IMR-90 (cell line): ENCODE measurements at regions not wholly inside any gene's neighbourhood (a gene's known extent, or its start where the extent isn't known, plus 50 kb on each side); places are given as distances from the start of the nearest gene placed in this dataset.

Experiments
- ATAC-seq: fragments of 200-7000 bp; cut with Tn5 transposase; 2 replicates; pipeline ENCODE4 v1.9.1; 2020; ENCODE audit warnings: low read depth, mild to moderate bottlenecking, moderate library complexity
- BruUV-seq: library from RNA; stranded (reverse); fragments of 400-500 nt; replicated peaks from 2 replicates; lab custom pipeline; 2021; lab: Mats Ljungman, UMichigan
- CTCF ChIA-PET: fragments of 300-600 bp; formaldehyde crosslinking; extraction: SDS; loops from one replicate; lab custom pipeline; 2021; ENCODE audit warnings: antibody characterized with exemption; lab: Yijun Ruan, JAX
- POLR2A ChIA-PET: fragments of 300-600 bp; sonication (Branson Sonifier 250); formaldehyde crosslinking; loops from one replicate; lab custom pipeline; 2022; ENCODE audit warnings: antibody characterized with exemption; ENCODE audit not compliant: unreplicated experiment; lab: Charles Lee
- DNase-seq: peaks from one replicate; pipeline ENCODE4 v3.0.0; 2013
- H2AFZ ChIP-seq: replicated peaks from 2 replicates; pipeline ENCODE3; 2013; ENCODE audit warnings: low read length, mild to moderate bottlenecking; ENCODE audit not compliant: poor library complexity
- H2AK5ac ChIP-seq: 2 replicates; pipeline ENCODE4 v1.6.1; 2013; ENCODE audit warnings: low read depth, low read length, inconsistent platforms
- H2AK9ac ChIP-seq: replicated peaks from 2 replicates; pipeline ENCODE3; 2013; ENCODE audit warnings: mild to moderate bottlenecking, low read depth, low read length, moderate library complexity; ENCODE audit not compliant: poor library complexity
- H2BK120ac ChIP-seq: 2 replicates; pipeline ENCODE4 v1.6.1; 2013; ENCODE audit warnings: low read depth, low read length, inconsistent platforms
- H2BK15ac ChIP-seq: 3 replicates; pipeline ENCODE4 v1.6.1; 2013; ENCODE audit warnings: low read depth, low read length, inconsistent platforms
- H2BK20ac ChIP-seq: 2 replicates; pipeline ENCODE4 v1.6.1; 2013; ENCODE audit warnings: low read depth, mild to moderate bottlenecking, inconsistent platforms, low read length, moderate library complexity
- H2BK5ac ChIP-seq: 2 replicates; pipeline ENCODE4 v1.6.1; 2013; ENCODE audit warnings: mild to moderate bottlenecking, low read depth, low read length, inconsistent platforms; ENCODE audit not compliant: poor library complexity, severe bottlenecking
- H3K14ac ChIP-seq: replicated peaks from 2 replicates; pipeline ENCODE4 v1.6.1; 2013; ENCODE audit warnings: low read depth, low read length, inconsistent platforms
- H3K18ac ChIP-seq: 2 replicates; pipeline ENCODE4 v1.6.1; 2013; ENCODE audit warnings: low read depth, low read length, control low read depth
- H3K23ac ChIP-seq: 2 replicates; pipeline ENCODE4 v1.6.1; 2013; ENCODE audit warnings: low read depth, low read length, inconsistent platforms
- H3K27ac ChIP-seq: 2 replicates; pipeline ENCODE4 v1.5.1; 2013; ENCODE audit warnings: mild to moderate bottlenecking, control low read depth, low read length; ENCODE audit not compliant: insufficient read depth
- H3K27me3 ChIP-seq: 2 replicates; pipeline ENCODE4 v1.6.1; 2013; ENCODE audit warnings: low read length; ENCODE audit not compliant: control insufficient read depth, insufficient read depth
- H3K36me3 ChIP-seq: 2 replicates; pipeline ENCODE4 v1.6.1; 2013; ENCODE audit warnings: low read length, mixed read lengths; ENCODE audit not compliant: control insufficient read depth, insufficient read depth
- H3K4ac ChIP-seq: 2 replicates; pipeline ENCODE4 v1.6.1; 2013; ENCODE audit warnings: low read depth, low read length, inconsistent platforms
- H3K4me1 ChIP-seq: 2 replicates; pipeline ENCODE4 v1.6.1; 2013; ENCODE audit warnings: low read length, mixed read lengths; ENCODE audit not compliant: control insufficient read depth, insufficient read depth
- H3K4me2 ChIP-seq: 2 replicates; pipeline ENCODE4 v1.6.1; 2013; ENCODE audit warnings: low read depth, mild to moderate bottlenecking, control low read depth, low read length, moderate library complexity
- H3K4me3 ChIP-seq: 2 replicates; pipeline ENCODE4 v1.5.1; 2013; ENCODE audit warnings: low read depth, mild to moderate bottlenecking, control low read depth, low read length, moderate library complexity; ENCODE audit not compliant: insufficient read depth
- H3K56ac ChIP-seq: 2 replicates; pipeline ENCODE4 v1.6.1; 2013; ENCODE audit warnings: low read length, inconsistent platforms; ENCODE audit not compliant: insufficient read depth; ENCODE audit errors: extremely low read depth
- H3K79me1 ChIP-seq, 2 experiments: 2 replicates each; pipeline ENCODE4 v1.6.1; 2013; ENCODE audit warnings: low read length in 2 of 2, inconsistent platforms in 1 of 2, low read depth in 1 of 2
- H3K9ac ChIP-seq: 2 replicates; pipeline ENCODE4 v1.6.1; 2013; ENCODE audit warnings: low read depth, low read length, control low read depth
- H3K9me1 ChIP-seq: 2 replicates; pipeline ENCODE4 v1.6.1; 2013; ENCODE audit warnings: low read length, inconsistent platforms; ENCODE audit not compliant: insufficient read depth
- H3K9me3 ChIP-seq: 2 replicates; pipeline ENCODE4 v1.6.1; 2013; ENCODE audit warnings: low read length; ENCODE audit not compliant: control insufficient read depth, insufficient read depth
- H4K20me1 ChIP-seq: 2 replicates; pipeline ENCODE4 v1.6.1; 2013; ENCODE audit warnings: low read length, inconsistent platforms; ENCODE audit not compliant: insufficient read depth
- H4K5ac ChIP-seq: 2 replicates; pipeline ENCODE4 v1.6.1; 2013; ENCODE audit warnings: mild to moderate bottlenecking, low read depth, low read length, control low read depth
- H4K8ac ChIP-seq, 2 experiments: 2 replicates each; pipeline ENCODE4 v1.6.1; 2013; ENCODE audit warnings: low read depth in 2 of 2, low read length in 2 of 2, control low read depth in 1 of 2, inconsistent platforms in 1 of 2
- H4K91ac ChIP-seq: 2 replicates; pipeline ENCODE4 v1.6.1; 2013; ENCODE audit warnings: low read depth, low read length, inconsistent platforms; ENCODE audit not compliant: insufficient read depth
- BHLHE40 ChIP-seq: fragments of 150-350 bp; IDR thresholded peaks from 2 replicates; pipeline ENCODE4 v1.6.1; 2016; ENCODE audit warnings: mild to moderate bottlenecking, low read depth, low read length
- CEBPB ChIP-seq: IDR thresholded peaks from 2 replicates; pipeline ENCODE4 v1.6.1; 2012; ENCODE audit warnings: low read depth, low read length, improper control_type of control experiment
- CHD1 ChIP-seq: IDR thresholded peaks from 2 replicates; pipeline ENCODE4 v1.6.1; 2012; ENCODE audit warnings: low read depth, low read length, improper control_type of control experiment
- FOS ChIP-seq: fragments of 150-350 bp; IDR thresholded peaks from 2 replicates; pipeline ENCODE4 v1.6.1; 2016; ENCODE audit warnings: low read depth, low read length
- MAZ ChIP-seq: IDR thresholded peaks from 2 replicates; pipeline ENCODE4 v1.6.1; 2012; ENCODE audit warnings: low read depth, mild to moderate bottlenecking, low read length, improper control_type of control experiment, moderate library complexity, borderline replicate concordance
- MXI1 ChIP-seq: IDR thresholded peaks from 2 replicates; pipeline ENCODE4 v1.6.1; 2012; ENCODE audit warnings: low read depth, mild to moderate bottlenecking, low read length, moderate library complexity, borderline replicate concordance
- NFE2L2 ChIP-seq: fragments of 150-350 bp; IDR thresholded peaks from 2 replicates; pipeline ENCODE4 v1.6.1; 2016; ENCODE audit warnings: low read depth, mild to moderate bottlenecking, low read length
- POLR2A ChIP-seq: IDR thresholded peaks from 2 replicates; pipeline ENCODE4 v1.6.1; 2012; ENCODE audit warnings: mild to moderate bottlenecking, low read depth, low read length
- RCOR1 ChIP-seq: IDR thresholded peaks from 2 replicates; pipeline ENCODE4 v1.6.1; 2012; ENCODE audit warnings: mild to moderate bottlenecking, low read length, improper control_type of control experiment; ENCODE audit not compliant: insufficient replicate concordance
- RFX5 ChIP-seq: IDR thresholded peaks from 2 replicates; pipeline ENCODE4 v1.8.0; 2012; ENCODE audit warnings: low read depth, mild to moderate bottlenecking, low read length, moderate library complexity
- SMC3 ChIP-seq: fragments of 150-350 bp; IDR thresholded peaks from 2 replicates; pipeline ENCODE4 v1.6.1; 2016; ENCODE audit warnings: low read depth, mild to moderate bottlenecking, antibody characterized with exemption, low read length, moderate library complexity
- WGBS, 2 experiments: methylation state at CpG; one replicate each; pipeline versions ENCODE4 v1.1.5 to v1.1.7; 2013; ENCODE audit warnings: missing lambda C conversion rate in 2 of 2; ENCODE audit not compliant: insufficient read length in 1 of 2; ENCODE audit errors: extremely low coverage in 2 of 2; 5-methylcytosine and 5-hydroxymethylcytosine counted together
- dilution Hi-C: fragments of 300-500 bp; cut with HindIII; formaldehyde crosslinking; loops from one replicate; pipeline ENCODE4 v1.14.3; 2018; ENCODE audit warnings: low sequenced_read_pairs; ENCODE audit not compliant: unreplicated experiment
- in situ Hi-C: fragments of 300-500 bp; cut with MboI; formaldehyde crosslinking; loops from 3 replicates; pipeline ENCODE4 v1.14.3; 2019; ENCODE audit warnings: low sequenced_read_pairs, inconsistent platforms, mixed read lengths
- intact Hi-C: fragments of 100-400 bp; cut with micrococcal nuclease; formaldehyde crosslinking; loops from 2 replicates; pipeline ENCODE4 v1.10.0; 2022
- TF ChIP-seq, protein P1 (sequence below): fragments of 150-350 bp; IDR thresholded peaks from 2 replicates; pipeline ENCODE4 v1.6.1; 2016; ENCODE audit warnings: low read depth, mild to moderate bottlenecking, low read length, moderate library complexity, borderline replicate concordance
- TF ChIP-seq, protein P2 (sequence below): fragments of 150-350 bp; IDR thresholded peaks from 2 replicates; pipeline ENCODE4 v1.6.1; 2017; ENCODE audit warnings: mild to moderate bottlenecking, antibody characterized with exemption, low read length, low read depth

DNA sequence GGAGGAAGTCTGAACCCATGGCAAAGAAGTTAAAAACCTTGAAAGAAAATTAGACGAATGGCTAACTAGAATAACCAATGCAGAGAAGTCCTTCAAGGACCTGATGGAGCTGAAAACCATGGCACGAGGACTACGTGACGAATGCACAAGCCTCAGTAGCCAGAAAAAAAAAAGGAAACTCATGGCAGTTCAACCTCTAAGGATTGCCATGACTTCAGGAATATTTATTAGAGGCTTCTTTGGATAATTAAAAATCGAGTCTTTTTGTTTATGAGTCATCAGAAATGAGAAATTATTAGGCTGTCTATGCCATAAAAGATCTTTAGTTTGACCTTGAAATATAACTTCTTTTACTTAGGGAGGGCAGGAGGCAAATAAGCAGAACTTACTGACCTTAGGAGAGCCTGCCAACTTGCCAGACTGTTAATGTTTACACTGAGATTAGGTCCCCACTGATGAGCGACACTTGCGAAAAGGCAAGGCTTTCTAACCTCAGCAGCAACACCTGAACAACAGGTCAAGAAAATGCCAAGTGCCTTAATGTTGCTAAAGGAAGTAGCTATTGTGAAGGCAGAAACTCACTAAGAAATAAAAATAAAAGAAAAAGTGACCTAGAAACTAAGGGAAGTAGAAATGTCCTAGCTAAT, 55.2 kb upstream of the TUSC1 start:
- Histone ChIP-seq H3K4me2 (no peak overlapping the region), H3K4me3 (no peak overlapping the region), H2BK5ac (no peak overlapping the region), H3K18ac (no peak overlapping the region), H3K79me1 (no peaks in the 10 kb centered on the region), H2AK5ac (no peak overlapping the region), H3K9me3 (no peaks in the 10 kb centered on the region), H2BK20ac (no peak overlapping the region), H3K27ac (no peak overlapping the region), H3K36me3 (no peaks in the 10 kb centered on the region), H4K20me1 (no peaks in the 10 kb centered on the region), H4K8ac (no peak overlapping the region), H4K91ac (no peak overlapping the region), H3K27me3 (no peaks in the 10 kb centered on the region), H3K4me1 (no peaks in the 10 kb centered on the region), H2AFZ (no peak overlapping the region), H3K14ac (no peak overlapping the region), H2BK120ac (no peak overlapping the region), H3K56ac (no peak overlapping the region), H3K9ac (no peak overlapping the region), H3K23ac (no peak overlapping the region), H3K9me1 (no peaks in the 10 kb centered on the region), H3K4ac (no peak overlapping the region), H2BK15ac (no peak overlapping the region), H4K5ac (no peak overlapping the region), H2AK9ac (no peak overlapping the region)
- TF ChIP-seq NFE2L2, result no peak
- no peak for TF ChIP-seq SMC3
- TF ChIP-seq, protein P1, sequence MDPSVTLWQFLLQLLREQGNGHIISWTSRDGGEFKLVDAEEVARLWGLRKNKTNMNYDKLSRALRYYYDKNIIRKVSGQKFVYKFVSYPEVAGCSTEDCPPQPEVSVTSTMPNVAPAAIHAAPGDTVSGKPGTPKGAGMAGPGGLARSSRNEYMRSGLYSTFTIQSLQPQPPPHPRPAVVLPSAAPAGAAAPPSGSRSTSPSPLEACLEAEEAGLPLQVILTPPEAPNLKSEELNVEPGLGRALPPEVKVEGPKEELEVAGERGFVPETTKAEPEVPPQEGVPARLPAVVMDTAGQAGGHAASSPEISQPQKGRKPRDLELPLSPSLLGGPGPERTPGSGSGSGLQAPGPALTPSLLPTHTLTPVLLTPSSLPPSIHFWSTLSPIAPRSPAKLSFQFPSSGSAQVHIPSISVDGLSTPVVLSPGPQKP, result no peak
- TF ChIP-seq MAZ, result no peak
- TF ChIP-seq CHD1, result no peak
- TF ChIP-seq BHLHE40, result no peak
- TF ChIP-seq RCOR1, result no peak
- TF ChIP-seq, protein P2, sequence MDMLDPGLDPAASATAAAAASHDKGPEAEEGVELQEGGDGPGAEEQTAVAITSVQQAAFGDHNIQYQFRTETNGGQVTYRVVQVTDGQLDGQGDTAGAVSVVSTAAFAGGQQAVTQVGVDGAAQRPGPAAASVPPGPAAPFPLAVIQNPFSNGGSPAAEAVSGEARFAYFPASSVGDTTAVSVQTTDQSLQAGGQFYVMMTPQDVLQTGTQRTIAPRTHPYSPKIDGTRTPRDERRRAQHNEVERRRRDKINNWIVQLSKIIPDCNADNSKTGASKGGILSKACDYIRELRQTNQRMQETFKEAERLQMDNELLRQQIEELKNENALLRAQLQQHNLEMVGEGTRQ, result no peak
- no peak for TF ChIP-seq POLR2A
- no peak for TF ChIP-seq MXI1
- no peak for TF ChIP-seq FOS
- TF ChIP-seq RFX5, result no peak
- no peak for TF ChIP-seq CEBPB
- WGBS, 2 experiments, result 80% methylated on average over 2 of the region's 7 CpGs; no CpG with 5 or more reads in 1 of the 2 experiments
- DNase-seq (no peak), ATAC-seq (no peak)
- dilution Hi-C loops, result no loop called here
- BruUV-seq, result no TSS peak
- in situ Hi-C loops, result no loop called here
- ChIA-PET CTCF (no interaction called here), POLR2A (no interaction called here)
- intact Hi-C loops, result no loop called here
